ENCODE measurements at regions not wholly inside any gene's neighbourhood (a gene's known extent, or its start where the extent isn't known, plus 50 kb on each side); places are given as distances from the start of the nearest gene placed in this dataset.

GRCh38 chr18:38933910-38934510 is 1368.4 kb upstream of the CELF4 start:
- no peak overlapping the region for H3K4me3 ChIP-seq (ENCODE audit: low read length)
- H3K9me3 Mint-ChIP-seq: no peaks in the 10 kb centered on the region
- DNase-seq: no peak
- no peaks in the 10 kb centered on the region for H3K36me3 Mint-ChIP-seq (ENCODE audit: low read depth)
- peaks cover 7% of the 10 kb centered on the region for H3K4me1 ChIP-seq (ENCODE audit: control insufficient read depth, insufficient read depth, low read length)
- H3K27ac ChIP-seq (ENCODE audit: low read depth, low read length): no peak overlapping the region
- peaks cover 16% of the 10 kb centered on the region for H3K4me1 Mint-ChIP-seq
- no peaks in the 10 kb centered on the region for H3K36me3 ChIP-seq (ENCODE audit: control insufficient read depth, insufficient read depth, low read length)
- H3K27me3 ChIP-seq (ENCODE audit: control insufficient read depth, insufficient read depth, low read length, poor library complexity, severe bottlenecking): no peaks in the 10 kb centered on the region
- no peak overlapping the region for H3K9ac ChIP-seq (ENCODE audit: extremely low read depth, low read length, poor library complexity, severe bottlenecking)
- TF ChIP-seq CTCF (conservative IDR thresholded peaks at IDR 0.05): no peak
- H3K9me3 ChIP-seq (ENCODE audit: control insufficient read depth, low read length): no peaks in the 10 kb centered on the region
- no peak overlapping the region for H3K27ac Mint-ChIP-seq
- no peaks in the 10 kb centered on the region for H3K27me3 Mint-ChIP-seq (ENCODE audit: insufficient read depth)
- H3K4me3 Mint-ChIP-seq: no peak overlapping the region

- no peak for DNase-seq
- Mint-ChIP-seq H3K27ac (no peak overlapping the region), H3K27me3 (ENCODE audit: insufficient read depth) (no peaks in the 10 kb centered on the region), H3K4me3 (no peak overlapping the region), H3K4me1 (peaks cover 16% of the 10 kb centered on the region), H3K36me3 (ENCODE audit: low read depth) (no peaks in the 10 kb centered on the region), H3K9me3 (no peaks in the 10 kb centered on the region)
- no peaks in the 10 kb centered on the region for H3K9me3 ChIP-seq (ENCODE audit: control insufficient read depth, low read length)
- H3K4me3 ChIP-seq (ENCODE audit: low read length): no peak overlapping the region
- WGBS, 2 experiments (ENCODE audit: insufficient coverage in 1 of 2, insufficient read length in 1 of 2): 93 to 94% methylated on average over 3 of the region's 3 CpGs
- H3K36me3 ChIP-seq (ENCODE audit: control insufficient read depth, insufficient read depth, low read length): no peaks in the 10 kb centered on the region
- TF ChIP-seq CTCF (conservative IDR thresholded peaks at IDR 0.05): no peak
- H3K9ac ChIP-seq (ENCODE audit: extremely low read depth, low read length, poor library complexity, severe bottlenecking): no peak overlapping the region
- no peaks in the 10 kb centered on the region for H3K27me3 ChIP-seq (ENCODE audit: control insufficient read depth, insufficient read depth, low read length, poor library complexity, severe bottlenecking)
- H3K4me1 ChIP-seq (ENCODE audit: control insufficient read depth, insufficient read depth, low read length): peaks cover 7% of the 10 kb centered on the region
- H3K27ac ChIP-seq (ENCODE audit: low read depth, low read length): no peak overlapping the region
These were observed 1367.7 kb upstream of the CELF4 start for GRCh38 chr18:38933322-38933721.

GRCh38 chr18:38932752-38933151 is 1367.2 kb upstream of the CELF4 start:
- TF ChIP-seq CTCF (conservative IDR thresholded peaks at IDR 0.05): no peak
- peaks cover 7% of the 10 kb centered on the region for H3K4me1 ChIP-seq (ENCODE audit: control insufficient read depth, insufficient read depth, low read length)
- peaks cover 20% of the 10 kb centered on the region for H3K4me1 Mint-ChIP-seq
- no peaks in the 10 kb centered on the region for H3K36me3 ChIP-seq (ENCODE audit: control insufficient read depth, insufficient read depth, low read length)
- no peaks in the 10 kb centered on the region for H3K27me3 ChIP-seq (ENCODE audit: control insufficient read depth, insufficient read depth, low read length, poor library complexity, severe bottlenecking)
- no peak overlapping the region for H3K9ac ChIP-seq (ENCODE audit: extremely low read depth, low read length, poor library complexity, severe bottlenecking)
- H3K27me3 Mint-ChIP-seq (ENCODE audit: insufficient read depth): no peaks in the 10 kb centered on the region
- no peak overlapping the region for H3K27ac ChIP-seq (ENCODE audit: low read depth, low read length)
- DNase-seq: no peak
- H3K4me3 ChIP-seq (ENCODE audit: low read length): no peak overlapping the region
- H3K27ac Mint-ChIP-seq: no peak overlapping the region
- no peaks in the 10 kb centered on the region for H3K9me3 ChIP-seq (ENCODE audit: control insufficient read depth, low read length)
- H3K4me3 Mint-ChIP-seq: no peak overlapping the region
- no peaks in the 10 kb centered on the region for H3K9me3 Mint-ChIP-seq
- WGBS, 2 experiments (ENCODE audit: insufficient coverage in 1 of 2, insufficient read length in 1 of 2): 91 to 100% methylated on average over 1 to 3 of the region's 3 CpGs
- no peaks in the 10 kb centered on the region for H3K36me3 Mint-ChIP-seq (ENCODE audit: low read depth)

Data from endodermal cell (in vitro differentiated cells).